ENCODE measurements at regions not wholly inside any gene's neighbourhood (a gene's known extent, or its start where the extent isn't known, plus 50 kb on each side); places are given as distances from the start of the nearest gene placed in this dataset.
"Not testable (repeated sequence)": the region's sequence is repeated elsewhere in the genome, so short reads cannot be mapped to it uniquely, and the experiment has no call there.

- H3K4me3 ChIP-seq (replicated peaks; ENCODE audit: insufficient read depth, low read length) = no peak overlapping the region
- TF ChIP-seq GABPA (IDR thresholded peaks at IDR 0.05; ENCODE audit: low read depth) = no peak
- TF ChIP-seq SPI1 (IDR thresholded peaks at IDR 0.05; ENCODE audit: borderline replicate concordance, low read depth) = no peak
- TF ChIP-seq, protein P1, sequence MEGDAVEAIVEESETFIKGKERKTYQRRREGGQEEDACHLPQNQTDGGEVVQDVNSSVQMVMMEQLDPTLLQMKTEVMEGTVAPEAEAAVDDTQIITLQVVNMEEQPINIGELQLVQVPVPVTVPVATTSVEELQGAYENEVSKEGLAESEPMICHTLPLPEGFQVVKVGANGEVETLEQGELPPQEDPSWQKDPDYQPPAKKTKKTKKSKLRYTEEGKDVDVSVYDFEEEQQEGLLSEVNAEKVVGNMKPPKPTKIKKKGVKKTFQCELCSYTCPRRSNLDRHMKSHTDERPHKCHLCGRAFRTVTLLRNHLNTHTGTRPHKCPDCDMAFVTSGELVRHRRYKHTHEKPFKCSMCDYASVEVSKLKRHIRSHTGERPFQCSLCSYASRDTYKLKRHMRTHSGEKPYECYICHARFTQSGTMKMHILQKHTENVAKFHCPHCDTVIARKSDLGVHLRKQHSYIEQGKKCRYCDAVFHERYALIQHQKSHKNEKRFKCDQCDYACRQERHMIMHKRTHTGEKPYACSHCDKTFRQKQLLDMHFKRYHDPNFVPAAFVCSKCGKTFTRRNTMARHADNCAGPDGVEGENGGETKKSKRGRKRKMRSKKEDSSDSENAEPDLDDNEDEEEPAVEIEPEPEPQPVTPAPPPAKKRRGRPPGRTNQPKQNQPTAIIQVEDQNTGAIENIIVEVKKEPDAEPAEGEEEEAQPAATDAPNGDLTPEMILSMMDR (IDR thresholded peaks at IDR 0.05; ENCODE audit: insufficient read depth, low read length) = no peak
- no peak for TF ChIP-seq POLR2AphosphoS5 (IDR thresholded peaks at IDR 0.05; ENCODE audit: low read depth)
- no peak for TF ChIP-seq REST (IDR thresholded peaks at IDR 0.05; ENCODE audit: insufficient replicate concordance, low read depth)
- H3K27ac ChIP-seq (replicated peaks) = no peak overlapping the region
- no peak for DNase-seq (ENCODE audit: low read depth in 1 of 2, low spot score in 1 of 2)
- no peaks in the 10 kb centered on the region for H3K27me3 ChIP-seq (ENCODE audit: insufficient read depth, poor library complexity, severe bottlenecking)
Measured at GRCh38 chr6:113718588-113718987, 138.6 kb upstream of the MARCKS start.

- peak in 1 of 2 experiments; percentile 20 for DNase-seq (ENCODE audit: low read depth in 1 of 2, low spot score in 1 of 2)
- TF ChIP-seq SPI1 (IDR thresholded peaks at IDR 0.05; ENCODE audit: borderline replicate concordance, low read depth) (no peak), POLR2AphosphoS5 (IDR thresholded peaks at IDR 0.05; ENCODE audit: low read depth) (no peak), REST (IDR thresholded peaks at IDR 0.05; ENCODE audit: insufficient replicate concordance, low read depth) (no peak), GABPA (IDR thresholded peaks at IDR 0.05; ENCODE audit: low read depth) (no peak)
- TF ChIP-seq, protein P1 (IDR thresholded peaks at IDR 0.05; ENCODE audit: insufficient read depth, low read length) = no peak
- H3K27me3 ChIP-seq (ENCODE audit: insufficient read depth, poor library complexity, severe bottlenecking) = no peaks in the 10 kb centered on the region
- H3K27ac ChIP-seq (replicated peaks) = no peak overlapping the region
- H3K4me3 ChIP-seq (replicated peaks; ENCODE audit: insufficient read depth, low read length) = no peak overlapping the region
Measured at GRCh38 chr6:113719064-113719463, 138.1 kb upstream of the MARCKS start.

- Histone ChIP-seq H3K27me3 (ENCODE audit: insufficient read depth, poor library complexity, severe bottlenecking) (no peaks in the 10 kb centered on the region), H3K4me3 (replicated peaks; ENCODE audit: insufficient read depth, low read length) (no peak overlapping the region), H3K27ac (replicated peaks) (no peak overlapping the region)
- no peak for DNase-seq (ENCODE audit: low read depth in 1 of 2, low spot score in 1 of 2)
- TF ChIP-seq POLR2AphosphoS5 (IDR thresholded peaks at IDR 0.05; ENCODE audit: low read depth) = no peak
Measured at GRCh38 chr6:113719545-113719944, 137.6 kb upstream of the MARCKS start.

DNA sequence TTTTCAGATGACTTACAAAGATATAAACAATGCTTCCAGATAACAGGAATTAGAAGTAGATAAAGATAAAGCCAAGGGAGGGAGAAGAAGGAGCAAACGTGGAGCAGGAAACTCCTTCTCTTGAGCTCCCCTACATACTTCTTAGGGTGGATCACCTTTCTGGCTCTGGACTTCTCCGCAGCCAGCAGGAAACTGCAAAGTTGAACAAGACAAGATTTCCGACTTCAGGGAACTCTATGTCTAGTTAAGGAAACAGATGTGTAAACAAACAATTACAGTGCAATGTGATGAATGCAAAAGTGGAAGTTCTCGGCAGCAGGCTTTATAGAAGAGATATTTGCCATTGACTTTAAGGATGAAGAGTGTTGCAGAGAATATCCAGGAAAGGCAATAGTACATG lies 134.0 kb upstream of the MARCKS start:
- DNase-seq (ENCODE audit: low read depth in 1 of 2, low spot score in 1 of 2) = no peak
- Histone ChIP-seq H3K27ac (replicated peaks) (no peak overlapping the region), H3K4me3 (replicated peaks; ENCODE audit: insufficient read depth, low read length) (no peak overlapping the region), H3K27me3 (ENCODE audit: insufficient read depth, poor library complexity, severe bottlenecking) (no peaks in the 10 kb centered on the region)
- no peak for TF ChIP-seq SPI1 (IDR thresholded peaks at IDR 0.05; ENCODE audit: borderline replicate concordance, low read depth)
- no peak for TF ChIP-seq GABPA (IDR thresholded peaks at IDR 0.05; ENCODE audit: low read depth)
- TF ChIP-seq POLR2AphosphoS5 (IDR thresholded peaks at IDR 0.05; ENCODE audit: low read depth) = no peak
- TF ChIP-seq REST (IDR thresholded peaks at IDR 0.05; ENCODE audit: insufficient replicate concordance, low read depth) = no peak
- TF ChIP-seq, protein P1 (IDR thresholded peaks at IDR 0.05; ENCODE audit: insufficient read depth, low read length) = no peak

DNA sequence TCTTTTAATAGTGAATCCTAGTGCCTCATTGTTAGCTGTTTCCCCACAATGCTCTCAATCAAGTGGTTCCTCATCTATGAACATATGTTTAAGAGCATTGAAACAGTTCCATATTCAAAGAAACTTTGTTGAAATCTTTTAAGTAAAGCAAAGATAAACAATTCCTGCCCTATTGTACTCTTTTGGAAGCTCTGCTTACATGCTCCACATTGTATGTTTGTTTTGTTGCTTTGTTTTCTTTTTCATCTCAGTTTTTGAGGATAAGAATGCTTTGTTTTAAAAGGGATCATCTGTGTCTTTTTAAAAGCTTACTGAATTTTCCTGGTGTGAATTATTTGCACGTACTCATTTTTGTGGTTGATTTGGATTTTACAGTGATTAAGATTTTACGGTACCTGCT lies 132.2 kb upstream of the MARCKS start:
- not testable (repeated sequence) for H3K27ac ChIP-seq (replicated peaks); H3K4me3 ChIP-seq (replicated peaks; ENCODE audit: insufficient read depth, low read length); DNase-seq (ENCODE audit: low read depth in 1 of 2, low spot score in 1 of 2); H3K27me3 ChIP-seq (ENCODE audit: insufficient read depth, poor library complexity, severe bottlenecking)
